ENCODE measurements at regions not wholly inside any gene's neighbourhood (a gene's known extent, or its start where the extent isn't known, plus 50 kb on each side); places are given as distances from the start of the nearest gene placed in this dataset.

- TF ChIP-seq ZNF274 (IDR thresholded peaks at IDR 0.05; ENCODE audit: low read length) (no peak), ZNF274 (tag by site-specific recombination; IDR thresholded peaks at IDR 0.05; ENCODE audit: borderline replicate concordance) (no peak), REST (tag by site-specific recombination; IDR thresholded peaks at IDR 0.05) (no peak), CTCF (tag by site-specific recombination; IDR thresholded peaks at IDR 0.05) (no peak), PRDM1 (tag by site-specific recombination; IDR thresholded peaks at IDR 0.05) (no peak)
Measured at GRCh38 chr13:73158851-73159250, 100.0 kb downstream of the KLF5 start.

All from HEK293 (cell line).